PC-9 (cell line): ENCODE measurements at regions not wholly inside any gene's neighbourhood (a gene's known extent, or its start where the extent isn't known, plus 50 kb on each side); places are given as distances from the start of the nearest gene placed in this dataset.

Source experiments
- CTCF ChIP-seq: fragments of 200-600 bp; sonication (generic); conservative IDR thresholded peaks from 2 replicates; pipeline ENCODE4 v1.6.1; 2017; ENCODE audit warnings: mixed run types, antibody characterized with exemption, mild to moderate bottlenecking, moderate library complexity
- EZH2 ChIP-seq: fragments of 200-600 bp; sonication (generic); IDR thresholded peaks from 2 replicates; pipeline ENCODE4 v1.8.0; 2017; ENCODE audit warnings: antibody characterized with exemption, low read depth

GRCh38 chr11:37643968-37644367 is 1045.9 kb upstream of the RAG2 start:
- TF ChIP-seq CTCF (no peak), EZH2 (no peak)
